ENCODE measurements at regions not wholly inside any gene's neighbourhood (a gene's known extent, or its start where the extent isn't known, plus 50 kb on each side); places are given as distances from the start of the nearest gene placed in this dataset.

GRCh38 chr7:96503597-96503996, 181.7 kb upstream of the SLC25A13 start:
- intact Hi-C loops (cut with micrococcal nuclease; ENCODE audit: unreplicated experiment): no loop called here
- no peaks in the 10 kb centered on the region for H3K9me2 ChIP-seq (ENCODE audit: insufficient read depth)
- H3K27me3 ChIP-seq (ENCODE audit: insufficient read depth, low read depth): no peaks in the 10 kb centered on the region
- H3K4me2 ChIP-seq: no peak overlapping the region
- no peak overlapping the region for H3K4me3 ChIP-seq
- DNase-seq: no peak
- H3K36me3 ChIP-seq (ENCODE audit: low read depth): no peaks in the 10 kb centered on the region
- ChIA-PET POLR2A (ENCODE audit: unreplicated experiment) (no interaction called here), CTCF (interaction anchor here (0.5 kb wide), 1 partner anchor 428 kb away, joined by 4 read pairs; no protein-coding TSS in a partner anchor)
- no peaks in the 10 kb centered on the region for H3K9me3 ChIP-seq (ENCODE audit: insufficient read depth, low read depth)
- H3F3A ChIP-seq (ENCODE audit: insufficient read depth, low read depth): no peaks in the 10 kb centered on the region
- no TSS peak for BruUV-seq (replicated peaks)
- H3K4me1 ChIP-seq (replicated peaks; ENCODE audit: insufficient read depth): peaks cover 11% of the 10 kb centered on the region
- no peak overlapping the region for H2AFZ ChIP-seq
- no peak for TF ChIP-seq CTCF (conservative IDR thresholded peaks at IDR 0.05)
- TF ChIP-seq EZH2 (IDR thresholded peaks at IDR 0.05; ENCODE audit: low read depth): no peak
- no peaks in the 10 kb centered on the region for H4K20me1 ChIP-seq (ENCODE audit: insufficient read depth)
- no peaks in the 10 kb centered on the region for H3K79me2 ChIP-seq (ENCODE audit: low read depth)
- H3K27ac ChIP-seq: no peak overlapping the region

GRCh38 chr7:96501318-96501717, 179.4 kb upstream of the SLC25A13 start:
- Histone ChIP-seq H3K4me2 (no peak overlapping the region), H3K9me3 (ENCODE audit: insufficient read depth, low read depth) (no peaks in the 10 kb centered on the region), H3F3A (ENCODE audit: insufficient read depth, low read depth) (no peaks in the 10 kb centered on the region), H3K9me2 (ENCODE audit: insufficient read depth) (no peaks in the 10 kb centered on the region), H3K79me2 (ENCODE audit: low read depth) (no peaks in the 10 kb centered on the region), H3K4me1 (replicated peaks; ENCODE audit: insufficient read depth) (no peaks in the 10 kb centered on the region), H2AFZ (no peak overlapping the region), H4K20me1 (ENCODE audit: insufficient read depth) (no peaks in the 10 kb centered on the region), H3K4me3 (no peak overlapping the region), H3K27me3 (ENCODE audit: insufficient read depth, low read depth) (no peaks in the 10 kb centered on the region), H3K36me3 (ENCODE audit: low read depth) (no peaks in the 10 kb centered on the region), H3K27ac (no peak overlapping the region)
- ChIA-PET CTCF (no interaction called here), POLR2A (ENCODE audit: unreplicated experiment) (no interaction called here)
- no peak for DNase-seq
- intact Hi-C loops (cut with micrococcal nuclease; ENCODE audit: unreplicated experiment): no loop called here
- TF ChIP-seq CTCF (conservative IDR thresholded peaks at IDR 0.05) (no peak), EZH2 (IDR thresholded peaks at IDR 0.05; ENCODE audit: low read depth) (no peak)
- BruUV-seq (replicated peaks): no TSS peak

- Histone ChIP-seq H3K4me2 (no peak overlapping the region), H3K27ac (no peak overlapping the region), H2AFZ (no peak overlapping the region), H3K4me1 (replicated peaks; ENCODE audit: insufficient read depth) (peaks cover 11% of the 10 kb centered on the region; the same call in 1 of the 2 replicates), H3K36me3 (ENCODE audit: low read depth) (no peaks in the 10 kb centered on the region), H3K27me3 (ENCODE audit: insufficient read depth, low read depth) (no peaks in the 10 kb centered on the region), H3K79me2 (ENCODE audit: low read depth) (no peaks in the 10 kb centered on the region), H3F3A (ENCODE audit: insufficient read depth, low read depth) (no peaks in the 10 kb centered on the region; the same call in 1 of the 2 replicates), H4K20me1 (ENCODE audit: insufficient read depth) (no peaks in the 10 kb centered on the region), H3K4me3 (no peak overlapping the region), H3K9me3 (ENCODE audit: insufficient read depth, low read depth) (no peaks in the 10 kb centered on the region), H3K9me2 (ENCODE audit: insufficient read depth) (no peaks in the 10 kb centered on the region)
- TF ChIP-seq EZH2 (IDR thresholded peaks at IDR 0.05; ENCODE audit: low read depth) (no peak), CTCF (conservative IDR thresholded peaks at IDR 0.05) (no peak)
- intact Hi-C loops (cut with micrococcal nuclease; ENCODE audit: unreplicated experiment): no loop called here
- DNase-seq: no peak
- BruUV-seq (replicated peaks): no TSS peak
- CTCF ChIA-PET: no interaction called here
- POLR2A ChIA-PET (ENCODE audit: unreplicated experiment): no interaction called here
Observed at GRCh38 chr7:96499532-96499931, 177.6 kb upstream of the SLC25A13 start.

Measured in PC-9 (cell line).